ELF-1 (cell line): ENCODE measurements at regions not wholly inside any gene's neighbourhood (a gene's known extent, or its start where the extent isn't known, plus 50 kb on each side); places are given as distances from the start of the nearest gene placed in this dataset.
"Not testable (repeated sequence)": the region's sequence is repeated elsewhere in the genome, so short reads cannot be mapped to it uniquely, and the experiment has no call there.

Source experiments
- DNase-seq: peaks from one replicate; pipeline ENCODE4 v3.0.0-alpha.2; 2016; ENCODE audit warnings: low read depth, low spot score

DNA sequence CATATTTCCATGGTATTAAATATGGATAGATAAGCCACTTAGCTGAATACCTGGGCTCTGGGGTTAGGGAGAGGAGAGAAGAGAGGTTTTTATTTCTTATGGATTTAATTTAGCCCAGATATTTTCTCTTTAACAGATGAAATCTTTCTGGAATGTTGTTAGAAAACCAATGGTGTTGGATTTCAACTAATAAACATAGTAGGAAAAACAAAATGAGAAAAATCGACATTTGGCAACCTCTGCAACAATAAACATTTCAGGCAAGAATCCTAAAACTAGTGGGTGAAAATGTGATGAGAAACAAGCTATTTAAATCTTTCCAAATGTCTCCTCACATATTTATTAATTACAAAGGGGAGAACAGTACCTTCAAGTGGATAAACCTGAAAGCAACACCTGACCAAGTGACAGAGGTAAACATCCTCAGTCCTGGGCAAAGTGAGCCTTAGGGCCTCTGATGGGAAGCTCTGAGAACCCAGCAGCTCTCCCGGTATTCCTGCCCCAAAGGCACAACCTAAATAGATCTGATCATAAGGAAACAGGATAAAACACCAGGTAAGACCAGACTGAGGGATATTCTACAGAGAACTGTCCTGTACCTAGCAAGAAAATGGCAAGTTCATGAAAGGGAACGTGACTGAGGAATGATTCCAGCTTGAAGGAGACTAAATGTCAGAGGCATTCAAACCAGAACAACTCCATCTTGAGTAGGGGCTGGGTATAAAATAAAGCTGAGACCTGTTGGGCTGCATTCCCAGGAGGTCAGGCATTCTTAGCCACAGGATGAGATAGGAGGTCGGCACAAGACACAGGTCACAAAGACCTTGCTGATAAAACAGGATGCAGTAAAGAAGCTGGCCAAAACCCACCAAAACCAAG lies 163.7 kb downstream of the ESM1 start:
- peak; percentile 83 for DNase-seq

DNA sequence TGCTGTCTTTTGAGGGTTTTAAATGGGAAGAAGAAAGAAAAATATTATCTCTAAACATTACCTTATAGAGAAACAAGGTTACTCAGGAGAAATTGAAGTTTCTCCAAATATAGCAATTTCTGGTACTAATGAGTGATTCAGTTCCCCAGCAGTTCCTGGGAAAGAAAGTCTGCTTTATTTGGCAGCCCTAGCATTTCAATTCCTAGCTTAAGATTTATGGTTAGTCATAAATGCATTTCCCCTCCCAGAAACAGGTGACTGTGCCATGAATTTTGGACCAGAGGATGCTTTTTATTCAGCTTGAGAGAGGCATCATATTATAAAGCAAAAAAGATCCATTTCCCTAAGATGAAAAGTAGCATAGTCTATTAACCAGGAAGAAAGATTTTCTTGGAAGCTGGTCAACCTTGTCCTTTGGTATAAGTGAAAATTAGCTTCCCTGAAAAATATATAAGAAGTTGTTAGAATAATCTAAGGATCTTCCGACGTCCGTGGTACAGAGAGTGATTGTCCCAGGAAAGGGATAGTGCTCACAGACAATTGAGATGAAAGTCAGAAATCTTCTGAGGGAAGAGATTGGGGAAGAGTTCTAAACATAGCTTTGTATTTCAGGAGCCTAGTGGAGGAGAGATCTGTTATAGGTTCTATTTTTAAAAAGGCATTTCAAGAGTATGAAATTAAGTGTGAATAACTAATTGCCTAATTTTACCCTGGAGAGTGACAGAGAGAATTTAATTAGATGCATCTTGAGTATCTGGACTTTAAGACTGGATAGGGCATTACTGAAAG lies 164.9 kb downstream of the ESM1 start:
- DNase-seq: no peak

DNA sequence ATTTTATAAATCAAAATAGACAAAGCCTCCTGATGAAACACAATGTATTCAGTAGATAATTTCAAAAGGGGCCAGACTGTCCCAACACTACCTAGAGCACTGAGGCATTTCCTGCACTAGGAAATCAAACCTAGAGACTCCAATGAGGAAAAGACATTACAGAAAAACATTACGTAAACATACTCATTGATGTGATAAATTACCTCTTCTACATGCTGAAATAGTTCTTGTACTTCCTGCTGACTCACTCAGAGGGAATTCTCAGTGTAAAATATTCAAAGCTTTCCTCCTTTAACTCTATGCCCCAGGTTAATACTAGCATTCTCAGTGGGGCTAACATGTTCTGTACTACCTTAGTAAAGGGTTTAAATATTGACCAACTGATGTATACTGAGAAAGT lies 178.0 kb downstream of the ESM1 start:
- DNase-seq: no peak

DNA sequence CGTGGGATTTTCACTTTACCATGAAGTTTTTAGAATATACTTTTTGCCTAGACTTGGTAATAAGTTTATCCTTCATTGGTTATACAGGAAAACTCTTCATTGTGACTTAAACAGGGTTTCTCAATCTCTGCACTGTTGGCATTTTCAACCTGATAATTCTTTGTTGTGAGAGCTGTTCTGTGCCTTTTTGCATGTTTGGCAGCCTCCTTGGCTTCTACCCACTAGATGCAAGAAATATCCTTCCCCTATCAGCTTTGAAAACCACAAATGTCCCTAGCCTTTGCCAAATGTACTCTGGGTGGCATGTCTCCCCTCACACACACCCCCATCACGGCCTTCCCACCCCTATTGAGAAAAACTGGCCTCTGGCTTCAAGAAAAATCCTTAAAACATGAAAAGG lies 180.9 kb downstream of the ESM1 start:
- no peak for DNase-seq

DNA sequence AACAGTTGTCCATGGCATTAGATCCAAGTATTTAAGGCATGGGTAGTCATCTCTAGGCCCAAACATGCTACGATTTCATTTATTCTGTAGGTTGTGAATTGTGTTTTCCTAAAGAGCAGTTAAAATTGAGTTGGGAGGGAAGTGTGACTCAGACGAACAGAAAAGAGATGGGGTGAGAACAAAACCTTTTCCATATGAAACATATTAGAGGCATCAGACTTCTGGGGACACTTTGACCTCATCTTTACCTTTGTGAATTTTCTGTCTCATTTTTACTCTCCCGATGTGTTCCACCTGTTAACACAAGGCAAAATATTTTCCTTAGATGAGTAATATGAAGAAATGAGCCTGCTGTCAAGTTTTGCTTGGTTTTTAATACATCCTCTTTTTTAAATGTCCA lies 181.3 kb downstream of the ESM1 start:
- DNase-seq: no peak

DNA sequence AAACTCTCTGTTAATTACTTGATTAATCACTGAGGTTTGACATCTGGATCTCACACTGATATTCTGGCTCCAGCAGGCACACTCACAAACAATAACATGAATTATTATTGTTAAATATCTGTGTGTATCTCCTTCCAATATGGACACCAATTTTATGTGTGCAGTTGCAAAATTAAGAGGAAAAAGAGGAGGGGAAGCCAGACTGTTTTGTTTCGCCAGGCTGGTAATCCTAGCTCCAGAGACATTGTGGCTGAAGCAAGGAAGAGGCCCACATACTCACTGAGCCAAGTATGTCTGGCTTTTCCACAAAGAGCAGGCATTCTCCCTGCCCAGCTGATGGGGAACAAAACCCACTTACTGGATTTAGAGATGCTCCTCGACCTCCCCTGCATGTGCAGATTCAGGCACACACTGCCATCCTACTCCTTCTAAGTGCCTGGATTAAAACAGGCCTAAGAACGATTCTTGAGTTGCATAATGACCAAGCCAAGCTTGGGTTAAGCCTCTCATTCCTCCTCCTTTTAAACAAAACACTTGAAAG lies 181.9 kb downstream of the ESM1 start:
- DNase-seq: no peak

DNA sequence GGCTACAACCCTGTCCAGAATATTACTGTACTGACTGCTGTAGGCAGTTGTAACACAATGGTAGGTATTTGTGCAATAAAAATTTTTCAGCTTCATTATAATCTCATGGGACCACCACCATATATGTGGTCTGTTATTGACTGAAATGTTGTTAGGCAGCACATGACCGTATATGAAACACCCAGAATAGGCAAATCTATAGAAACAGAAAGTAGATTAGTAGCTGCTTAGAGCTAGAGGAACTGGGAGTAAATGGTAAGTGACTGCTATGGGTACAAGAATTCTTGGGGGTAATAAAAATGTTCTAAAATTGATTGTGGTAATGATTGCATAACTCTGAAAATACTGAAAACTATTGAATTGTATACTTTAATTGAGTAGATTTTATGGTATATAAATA lies 185.7 kb downstream of the ESM1 start:
- no peak for DNase-seq

DNA sequence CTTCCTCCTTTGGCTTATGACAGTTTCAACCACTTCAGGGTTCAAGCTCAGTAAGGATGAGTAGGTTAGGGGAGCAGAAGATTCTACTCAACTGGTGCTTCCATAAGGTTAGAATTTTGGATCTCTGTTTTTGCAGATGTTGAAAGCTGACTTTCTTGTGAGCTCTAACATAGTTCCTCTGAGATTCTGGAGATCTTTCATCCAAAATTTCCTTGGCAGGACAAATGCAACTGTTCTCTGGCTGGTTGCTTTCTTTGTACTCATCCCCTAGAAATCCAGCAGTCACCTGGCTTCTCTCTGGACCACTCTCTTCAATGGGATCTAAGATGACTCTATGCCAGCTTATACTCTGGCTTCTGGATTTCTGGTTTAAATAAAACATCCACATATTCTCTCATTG lies 189.6 kb downstream of the ESM1 start:
- no peak for DNase-seq

DNA sequence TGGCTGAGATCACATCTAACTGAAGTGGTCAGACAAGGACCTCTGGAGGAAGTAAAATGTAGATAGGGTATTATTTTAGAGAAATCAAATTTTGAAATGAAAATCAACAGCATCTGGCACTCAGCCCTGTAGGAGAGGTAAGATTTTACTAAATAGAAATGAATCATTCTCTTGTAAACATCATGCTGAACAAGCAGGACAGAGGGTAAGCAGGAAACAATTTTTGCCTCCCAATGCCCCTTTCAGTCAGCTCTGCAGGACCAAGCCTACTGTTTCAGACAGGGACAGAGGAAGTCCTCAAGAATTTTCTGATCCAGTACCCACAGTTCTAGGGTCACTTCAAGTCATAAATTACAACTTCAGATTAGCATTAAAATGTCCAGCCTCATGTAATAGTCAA lies 190.1 kb downstream of the ESM1 start:
- DNase-seq: no peak

DNA sequence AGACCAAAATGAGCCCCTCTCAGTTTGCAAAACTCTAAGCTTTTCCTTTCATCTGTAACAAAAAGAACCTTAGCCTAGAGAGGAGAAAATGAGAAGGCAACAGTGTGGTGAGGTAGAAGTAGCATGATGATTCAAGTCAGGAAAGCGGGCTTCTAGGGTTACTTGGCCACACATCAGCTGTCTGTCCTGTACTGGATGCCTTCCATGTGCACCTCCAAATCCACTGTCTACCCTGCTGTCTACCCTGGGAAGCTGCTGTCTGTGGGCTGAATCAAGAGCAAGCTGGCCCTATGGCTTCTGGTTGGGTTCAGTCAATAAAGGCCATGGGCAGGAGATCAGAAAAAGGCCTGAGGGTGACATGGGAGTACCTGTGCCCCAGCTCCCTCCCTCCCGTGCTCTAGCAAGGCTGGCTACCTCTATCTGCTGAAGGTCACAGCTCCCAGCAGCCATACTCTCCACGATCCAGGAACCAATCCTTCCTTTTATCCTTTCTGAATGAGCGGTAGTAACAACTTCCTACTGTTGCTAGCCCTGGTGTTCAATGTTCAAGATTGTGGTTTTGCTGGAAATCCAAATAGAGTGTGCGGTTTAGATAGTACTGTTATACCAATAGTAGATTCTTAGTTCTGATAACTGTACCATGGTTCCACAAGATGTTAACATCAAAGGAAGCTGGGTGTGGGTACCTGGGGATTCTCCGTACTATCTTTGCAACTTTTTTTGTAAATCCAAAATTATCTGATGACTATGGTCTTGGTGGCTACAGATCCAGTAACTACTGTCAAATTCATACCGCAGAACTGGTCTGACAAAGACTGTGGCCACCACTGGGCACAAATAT lies 191.0 kb downstream of the ESM1 start:
- no peak for DNase-seq

DNA sequence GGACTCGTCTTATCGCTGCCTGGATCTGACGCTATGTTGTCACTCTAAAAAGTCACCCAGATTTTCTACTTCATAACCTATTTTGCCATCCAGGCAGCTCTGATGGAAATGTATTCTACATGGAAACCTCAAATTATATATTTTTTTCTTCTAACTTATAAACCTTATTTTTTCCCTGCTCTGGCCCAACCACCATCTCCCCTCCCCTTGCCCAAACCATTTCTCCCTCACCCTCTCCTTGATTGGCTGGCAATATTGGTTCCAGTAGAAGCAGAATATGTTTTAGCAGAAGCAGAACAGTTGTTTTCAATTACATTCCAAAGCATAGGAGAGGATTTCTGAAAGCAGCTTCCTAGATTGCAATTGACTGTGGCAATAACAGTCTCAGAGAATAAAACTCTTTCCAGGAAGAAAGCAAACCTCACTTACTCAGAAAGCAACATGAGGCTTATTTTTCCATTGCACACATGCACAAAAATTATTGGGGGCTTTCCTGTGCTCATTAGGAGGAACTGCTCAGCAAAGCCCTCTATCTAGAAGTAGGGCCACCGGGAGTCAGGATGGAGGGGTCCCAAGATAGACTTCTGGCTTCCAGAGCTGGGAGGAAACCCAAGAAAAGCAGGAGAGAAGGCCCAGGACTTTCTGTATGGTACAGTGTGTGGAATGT lies 191.8 kb downstream of the ESM1 start:
- DNase-seq: no peak

DNA sequence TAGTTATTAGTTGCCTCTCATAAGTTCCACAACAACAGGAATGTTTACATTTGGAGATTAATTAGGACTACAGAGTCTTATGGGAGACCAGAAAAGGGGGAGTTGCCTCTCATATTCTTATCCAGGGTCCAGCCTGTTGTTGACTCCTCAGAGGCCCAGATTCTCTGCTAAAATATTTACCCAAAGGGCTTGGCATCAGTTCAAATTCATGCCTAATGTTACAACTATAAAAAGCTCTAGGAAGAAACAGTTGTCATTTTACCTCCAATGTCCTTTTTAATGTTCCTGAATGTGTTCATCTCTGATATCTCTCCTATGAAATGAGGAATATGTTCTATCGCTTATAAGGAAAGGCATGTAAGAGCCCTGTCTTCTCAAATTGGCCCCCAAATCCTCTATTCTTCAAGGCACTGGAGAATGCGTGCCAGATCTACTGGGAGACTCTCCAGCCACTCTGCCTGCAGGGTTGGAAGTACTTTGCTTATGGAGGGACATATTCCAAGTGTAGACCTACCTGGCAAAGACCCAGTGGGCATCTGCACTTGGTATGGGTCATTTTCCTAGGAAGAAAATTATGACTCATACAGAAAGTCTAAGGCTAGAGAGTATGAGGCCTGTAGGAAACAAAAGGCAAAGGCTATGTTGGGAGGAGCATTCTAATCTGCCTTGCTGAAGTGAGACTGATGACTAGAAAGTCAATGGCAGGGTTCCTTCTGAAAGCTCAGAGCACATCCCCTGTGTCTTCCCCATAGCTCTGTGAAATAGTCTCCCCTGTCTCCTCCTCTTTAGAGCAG lies 192.6 kb downstream of the ESM1 start:
- no peak for DNase-seq

DNA sequence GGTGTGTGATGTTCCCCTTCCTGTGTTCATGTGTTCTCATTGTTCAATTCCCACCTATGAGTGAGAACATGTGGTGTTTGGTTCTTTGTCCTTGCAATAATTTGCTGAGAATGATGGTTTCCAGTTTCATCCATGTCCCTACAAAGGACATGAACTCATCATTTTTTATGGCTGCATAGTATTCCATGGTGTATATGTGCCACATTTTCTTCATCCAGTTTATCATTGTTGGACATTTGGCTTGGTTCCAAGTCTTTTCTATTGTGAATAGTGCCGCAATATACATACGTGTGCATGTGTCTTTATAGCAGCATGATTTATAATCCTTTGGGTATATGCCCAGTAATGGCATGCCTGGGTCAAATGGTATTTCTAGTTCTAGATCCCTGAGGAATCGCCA lies 197.5 kb downstream of the ESM1 start:
- DNase-seq: not testable (repeated sequence)

DNA sequence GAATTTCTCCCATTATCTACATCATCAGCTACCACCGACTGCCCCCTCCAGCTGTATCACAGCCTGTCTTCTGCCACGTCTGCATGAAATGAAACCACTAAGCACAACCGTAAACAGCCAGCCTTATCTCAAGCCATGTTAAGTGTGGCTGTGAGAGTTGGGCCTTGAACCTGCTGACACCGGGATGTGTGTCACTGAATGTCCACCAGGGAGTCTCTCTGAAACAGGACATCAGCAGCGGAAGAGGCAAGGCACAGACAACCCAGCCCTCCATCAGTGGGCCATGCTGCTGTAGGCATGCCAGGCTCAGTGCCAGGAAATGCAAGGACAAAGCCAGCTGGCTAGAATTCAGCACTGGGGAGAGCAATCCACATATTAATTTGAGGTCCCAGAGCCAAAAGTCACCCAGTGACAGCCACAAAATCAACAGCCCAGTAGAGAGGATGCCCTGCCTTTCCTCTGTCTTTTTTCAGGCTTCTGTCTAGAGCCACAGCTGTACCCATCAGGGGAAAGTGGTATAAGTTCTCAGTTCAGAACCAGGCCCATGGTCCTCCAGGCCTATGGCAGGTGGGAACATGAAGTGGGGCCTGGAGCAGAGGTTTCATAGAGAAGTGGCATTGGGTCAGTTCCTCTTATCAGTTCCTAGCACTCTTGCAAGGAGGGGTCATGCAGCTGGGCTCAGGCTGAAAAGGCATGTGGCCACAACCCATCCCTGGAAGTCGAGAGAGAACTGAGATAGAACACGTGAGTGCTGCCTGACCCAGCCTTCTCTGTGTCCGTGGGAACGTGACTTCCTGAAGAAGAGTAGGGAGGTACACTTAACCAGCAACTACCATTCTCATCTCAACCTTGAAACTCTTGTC lies 199.4 kb downstream of the ESM1 start:
- DNase-seq: no peak

DNA sequence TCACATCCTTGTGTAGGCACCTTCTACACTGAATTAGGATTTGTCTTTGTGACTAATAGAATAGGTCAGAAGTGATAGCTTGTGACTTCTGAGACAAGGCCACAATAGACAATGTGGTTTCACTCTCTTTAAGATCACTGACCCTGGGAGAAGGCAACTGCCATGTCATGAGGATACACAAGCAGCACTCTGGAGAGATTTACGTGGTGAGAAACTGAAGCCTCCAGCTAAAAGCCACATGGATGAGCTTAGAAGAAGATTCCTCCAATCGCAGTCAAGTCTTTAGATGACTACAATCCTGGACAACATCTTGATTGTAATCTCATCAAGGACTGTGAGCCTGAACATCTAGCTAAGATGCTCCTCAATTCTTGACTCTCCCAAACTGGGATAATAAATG lies 206.6 kb downstream of the ESM1 start:
- DNase-seq: no peak

DNA sequence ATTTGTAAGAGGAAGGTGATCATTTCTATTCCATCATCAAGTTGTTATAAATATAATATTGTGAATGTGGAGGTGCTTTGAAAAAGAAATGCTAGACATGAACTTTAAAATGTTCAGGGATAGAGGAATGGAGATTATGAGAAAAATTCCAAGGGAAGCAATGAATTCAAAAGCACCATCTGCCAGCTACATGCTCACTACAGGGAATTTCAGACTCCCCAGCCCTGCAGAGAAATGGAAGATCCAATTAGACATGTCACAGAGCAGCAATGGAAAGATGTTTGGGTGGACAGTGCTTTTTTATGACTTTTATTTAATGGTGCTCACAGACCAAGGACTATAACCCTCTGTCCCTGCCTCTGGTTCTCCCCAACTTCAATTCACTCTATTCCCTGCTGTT lies 209.7 kb downstream of the ESM1 start:
- no peak for DNase-seq

DNA sequence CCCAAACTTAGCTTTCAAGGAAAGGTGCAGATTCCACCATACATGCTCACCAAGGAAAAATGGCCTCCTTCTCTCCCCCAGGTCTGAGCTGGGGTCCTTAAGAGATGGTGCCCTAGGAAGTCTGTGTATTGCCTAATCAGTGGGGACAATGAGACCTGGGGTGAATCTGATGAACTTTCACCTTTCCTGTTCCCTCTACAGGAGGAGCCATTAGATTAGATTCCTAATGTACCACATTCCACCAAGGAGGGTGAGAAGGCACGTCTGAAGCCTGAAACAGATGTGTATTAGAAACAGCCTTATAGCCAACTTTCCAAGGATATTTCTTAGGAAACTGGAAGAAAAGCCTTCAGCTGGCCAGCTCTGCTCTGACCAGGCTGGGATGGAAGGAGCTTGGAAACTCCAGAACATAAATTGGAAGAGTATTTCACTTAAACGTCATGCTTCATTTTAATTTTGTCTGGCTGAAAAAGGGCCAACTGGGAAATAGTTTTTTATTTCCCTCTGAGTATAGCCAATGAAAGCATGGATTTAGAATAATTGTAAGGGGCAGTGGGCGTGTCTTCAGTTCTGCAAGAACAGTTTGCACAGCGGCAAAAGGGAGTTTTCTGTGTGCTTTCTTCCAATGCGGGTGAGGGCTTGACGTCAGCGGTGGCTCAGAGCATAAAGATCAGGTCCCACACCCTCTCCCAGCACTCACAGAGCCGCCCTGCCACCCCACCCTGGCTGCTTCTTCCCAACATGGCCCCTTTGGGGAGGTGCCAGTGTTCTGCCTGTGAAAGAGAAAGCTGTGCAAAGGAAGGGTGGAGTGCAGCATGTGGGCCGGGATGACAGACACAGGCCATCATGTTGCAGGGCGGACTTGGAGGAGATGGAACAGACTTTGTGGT lies 210.9 kb downstream of the ESM1 start:
- no peak for DNase-seq

DNA sequence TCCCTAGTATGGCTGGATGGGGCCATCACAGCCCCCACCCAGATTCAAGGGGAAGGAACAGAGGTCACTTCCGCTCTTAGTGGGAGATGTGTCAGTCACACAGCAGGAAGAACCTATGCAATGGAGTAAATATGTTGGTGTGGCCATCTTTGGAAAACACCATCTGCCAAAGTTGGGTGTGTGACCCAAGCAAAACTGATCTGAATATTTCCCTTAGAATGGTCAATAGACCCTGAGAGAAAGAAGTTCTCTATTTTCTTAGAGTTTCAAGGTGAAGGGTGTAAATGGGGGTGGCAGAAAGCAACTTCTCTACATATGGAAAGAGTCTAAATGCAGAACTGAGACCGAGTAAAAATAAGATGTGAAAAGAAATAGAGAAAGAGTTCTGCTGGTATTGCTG lies 212.7 kb downstream of the ESM1 start:
- no peak for DNase-seq

DNA sequence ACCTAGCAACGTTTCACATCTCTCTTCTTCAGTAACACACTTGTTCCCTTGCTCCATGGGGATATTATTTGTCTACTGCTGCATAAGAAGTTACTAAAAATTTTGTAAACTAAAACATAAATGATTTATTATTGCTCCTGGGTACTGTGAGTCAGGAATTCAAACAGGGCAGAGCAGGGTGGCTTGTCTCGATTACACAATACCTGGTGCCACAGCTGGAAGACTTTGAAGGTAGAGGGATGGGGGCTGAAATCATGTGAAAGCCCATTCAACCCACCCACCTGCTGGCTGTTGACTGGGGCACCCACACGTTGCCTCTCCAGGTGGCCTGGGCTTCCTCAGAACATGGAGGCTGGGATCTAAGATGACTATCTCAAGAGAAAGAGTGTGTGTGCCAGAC lies 213.2 kb downstream of the ESM1 start:
- DNase-seq: no peak
